ENCODE measurements at regions not wholly inside any gene's neighbourhood (a gene's known extent, or its start where the extent isn't known, plus 50 kb on each side); places are given as distances from the start of the nearest gene placed in this dataset.

DNA sequence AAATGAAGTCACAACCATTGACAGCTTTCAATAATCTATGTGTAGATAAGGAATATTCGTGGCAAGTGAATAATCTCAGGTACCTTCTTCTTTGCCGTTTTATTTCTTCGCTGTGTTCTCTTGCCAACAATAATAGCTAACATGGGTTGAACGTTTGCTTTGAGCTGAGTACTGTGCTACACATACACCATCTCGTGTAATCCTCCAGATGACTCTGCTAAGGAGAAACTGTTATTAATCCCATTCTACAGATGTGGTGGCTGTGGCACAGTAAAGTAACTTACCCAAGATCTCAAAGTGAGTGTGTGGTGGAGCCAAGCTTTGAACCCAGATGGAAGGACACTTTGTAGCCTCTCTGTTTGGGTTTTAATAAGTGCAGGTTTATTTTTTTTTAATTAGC, 179.7 kb downstream of the C9orf152 start:
- in situ Hi-C loops (cut with MboI): no loop called here
- Histone ChIP-seq H3K4me3 (no peak overlapping the region), H3K4me1 (ENCODE audit: control insufficient read depth, insufficient read depth, low read length) (no peaks in the 10 kb centered on the region), H3K27me3 (replicated peaks in 1 of 2; ENCODE audit: control insufficient read depth in 2 of 2, insufficient read depth in 2 of 2, low read length in 1 of 2) (no peaks in the 10 kb centered on the region), H3K27ac (ENCODE audit: control insufficient read depth, insufficient read depth) (no peak overlapping the region), H3K4me2 (ENCODE audit: control insufficient read depth, insufficient read depth) (no peak overlapping the region), H4K20me1 (ENCODE audit: control insufficient read depth, insufficient read depth) (no peaks in the 10 kb centered on the region), H3K9ac (ENCODE audit: control insufficient read depth, insufficient read depth, low read length) (no peak overlapping the region), H3K9me3 (replicated peaks; ENCODE audit: control insufficient read depth, insufficient read depth, low read length) (no peaks in the 10 kb centered on the region), H3K36me3 (ENCODE audit: control insufficient read depth in 2 of 2, insufficient read depth in 2 of 2, low read length in 1 of 2) (no peaks in the 10 kb centered on the region), H3K79me2 (ENCODE audit: control insufficient read depth, insufficient read depth, low read length) (no peaks in the 10 kb centered on the region), H2AFZ (ENCODE audit: control insufficient read depth, low read depth, low read length) (no peak overlapping the region)
- ATAC-seq (no peak), FAIRE-seq (no peak), DNase-seq (ENCODE audit: low read depth, low spot score) (no peak)
- ChIA-PET CTCF (interaction anchor here (0.7 to 1.7 kb wide), 3 partner anchors 9 to 114 kb away, joined by 3 to 6 read pairs (median 5); no protein-coding TSS in a partner anchor), RAD21 (ENCODE audit: unreplicated experiment) (interaction anchor here (0.6 to 1.2 kb wide), 3 partner anchors 21 to 123 kb away, joined by 3 read pairs; no protein-coding TSS in a partner anchor), SMC1A (ENCODE audit: uncharacterized antibody, unreplicated experiment) (interaction anchor here (0.6 to 1.8 kb wide), 4 partner anchors 50 to 223 kb away, joined by 3 to 8 read pairs (median 4); no protein-coding TSS in a partner anchor), POLR2A (interaction anchor here (1.3 kb wide), 1 partner anchor 120 kb away, joined by 8 read pairs; no protein-coding TSS in a partner anchor)
- intact Hi-C loops (cut with micrococcal nuclease; ENCODE audit: unreplicated experiment): no loop called here
- BruUV-seq (replicated peaks): no TSS peak
- TF ChIP-seq BMI1 (IDR thresholded peaks at IDR 0.05; ENCODE audit: borderline replicate concordance) (no peak), RAD51 (IDR thresholded peaks at IDR 0.05) (no peak), CHD1 (IDR thresholded peaks at IDR 0.05; ENCODE audit: low read depth, low read length) (no peak), TCF3 (IDR thresholded peaks at IDR 0.05; ENCODE audit: borderline replicate concordance, insufficient read depth, low read depth, low read length) (no peak)
- TF ChIP-seq, protein P1, sequence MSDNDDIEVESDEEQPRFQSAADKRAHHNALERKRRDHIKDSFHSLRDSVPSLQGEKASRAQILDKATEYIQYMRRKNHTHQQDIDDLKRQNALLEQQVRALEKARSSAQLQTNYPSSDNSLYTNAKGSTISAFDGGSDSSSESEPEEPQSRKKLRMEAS (IDR thresholded peaks at IDR 0.05; ENCODE audit: low read depth, low read length): no peak
- TF ChIP-seq, protein P2, sequence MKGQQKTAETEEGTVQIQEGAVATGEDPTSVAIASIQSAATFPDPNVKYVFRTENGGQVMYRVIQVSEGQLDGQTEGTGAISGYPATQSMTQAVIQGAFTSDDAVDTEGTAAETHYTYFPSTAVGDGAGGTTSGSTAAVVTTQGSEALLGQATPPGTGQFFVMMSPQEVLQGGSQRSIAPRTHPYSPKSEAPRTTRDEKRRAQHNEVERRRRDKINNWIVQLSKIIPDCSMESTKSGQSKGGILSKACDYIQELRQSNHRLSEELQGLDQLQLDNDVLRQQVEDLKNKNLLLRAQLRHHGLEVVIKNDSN (IDR thresholded peaks at IDR 0.05; ENCODE audit: borderline replicate concordance, extremely low read length, insufficient read depth, low read depth, low read length): no peak
- WGBS (ENCODE audit: insufficient coverage, insufficient replicate concordance, low lambda C conversion rate, missing lambda C conversion rate): 73% methylated on average over 5 of the region's 5 CpGs
